H1 (cell line): ENCODE measurements at regions not wholly inside any gene's neighbourhood (a gene's known extent, or its start where the extent isn't known, plus 50 kb on each side); places are given as distances from the start of the nearest gene placed in this dataset.

Experiments used
- CTCF ChIA-PET: fragments of 300-600 bp; sonication (Branson Sonifier 250); formaldehyde crosslinking; loops from one replicate; lab custom pipeline; 2021; ENCODE audit not compliant: partially characterized antibody; lab: Charles Lee
- POLR2A ChIA-PET: fragments of 300-600 bp; sonication (Branson Sonifier 250); formaldehyde crosslinking; loops from one replicate; lab custom pipeline; 2021; ENCODE audit warnings: inconsistent platforms; ENCODE audit not compliant: partially characterized antibody; lab: Charles Lee
- DNase-seq, 2 experiments: peaks; one replicate each; pipeline versions ENCODE4 v3.0.0 to v3.0.0-alpha.2; 2010 to 2022; ENCODE audit warnings: low spot score in 2 of 2, low read depth in 1 of 2, mixed read lengths in 1 of 2
- FAIRE-seq: peaks from 2 replicates; lab custom pipeline; 2011; peaks lifted over from hg19 to GRCh38; lab: Jason Lieb, UNC
- H2AFZ ChIP-seq: 2 replicates; pipeline ENCODE4 v1.8.1; 2012; ENCODE audit warnings: low read length, inconsistent platforms
- H2AK5ac ChIP-seq: 2 replicates; pipeline ENCODE4 v1.6.1; 2013; ENCODE audit warnings: low read depth, low read length
- H2BK120ac ChIP-seq: replicated peaks from 2 replicates; pipeline ENCODE3; 2013; ENCODE audit warnings: low read depth, low read length, inconsistent platforms
- H2BK12ac ChIP-seq: 2 replicates; pipeline ENCODE4 v1.6.1; 2013; ENCODE audit warnings: low read depth, low read length
- H2BK15ac ChIP-seq: 2 replicates; pipeline ENCODE4 v1.6.1; 2013; ENCODE audit warnings: low read length
- H2BK20ac ChIP-seq: 2 replicates; pipeline ENCODE4 v1.6.1; 2013; ENCODE audit warnings: low read length
- H2BK5ac ChIP-seq: 2 replicates; pipeline ENCODE4 v1.6.1; 2013; ENCODE audit warnings: low read depth, low read length
- H3K14ac ChIP-seq: 2 replicates; pipeline ENCODE4 v1.6.1; 2013; ENCODE audit warnings: inconsistent platforms; ENCODE audit not compliant: insufficient read length
- H3K18ac ChIP-seq: 2 replicates; pipeline ENCODE4 v1.6.1; 2013; ENCODE audit warnings: low read length; ENCODE audit errors: extremely low read depth
- H3K23ac ChIP-seq: 2 replicates; pipeline ENCODE4 v1.6.1; 2013; ENCODE audit warnings: inconsistent platforms; ENCODE audit not compliant: insufficient read length
- H3K23me2 ChIP-seq: 2 replicates; pipeline ENCODE4 v1.6.1; 2013; ENCODE audit warnings: low read depth, low read length
- H3K27ac ChIP-seq: 2 replicates; pipeline ENCODE4 v1.6.1; 2011; ENCODE audit warnings: low read depth, low read length, inconsistent platforms
- H3K27me3 ChIP-seq, 4 experiments: replicated peaks in 1 of 4; 1 replicate in 1 of 4; 2 replicates in 3 of 4; pipeline versions ENCODE4 v1.6.1 to v1.8.1; 2011 to 2013; ENCODE audit warnings: low read length in 3 of 4, mild to moderate bottlenecking in 3 of 4, inconsistent platforms in 2 of 4, mixed read lengths in 2 of 4, moderate library complexity in 1 of 4; ENCODE audit not compliant: control insufficient read depth in 3 of 4, insufficient read depth in 3 of 4; ENCODE audit errors: extremely low read depth in 1 of 4
- H3K36me3 ChIP-seq, 4 experiments: 2 replicates each; pipeline versions ENCODE4 v1.6.1 to v1.8.1; 2011 to 2013; ENCODE audit warnings: mild to moderate bottlenecking in 4 of 4, low read length in 3 of 4, moderate library complexity in 2 of 4, control low read depth in 1 of 4, inconsistent platforms in 1 of 4; ENCODE audit not compliant: insufficient read depth in 4 of 4, control insufficient read depth in 2 of 4
- H3K4ac ChIP-seq: replicated peaks from 2 replicates; pipeline ENCODE3; 2013; ENCODE audit warnings: low read length, low read depth, mixed read lengths, inconsistent platforms; ENCODE audit not compliant: insufficient read length
- H3K4me1 ChIP-seq, 4 experiments: replicated peaks in 1 of 4; 1 replicate in 1 of 4; 2 replicates in 3 of 4; pipeline versions ENCODE4 v1.6.1 to v1.8.1; 2011 to 2013; ENCODE audit warnings: low read length in 3 of 4, inconsistent platforms in 2 of 4, mixed read lengths in 1 of 4; ENCODE audit not compliant: insufficient read depth in 4 of 4, control insufficient read depth in 3 of 4
- H3K4me2 ChIP-seq, 2 experiments: 2 replicates each; pipeline versions ENCODE4 v1.6.1 to v1.8.1; 2011 to 2013; ENCODE audit warnings: low read depth in 2 of 2, low read length in 2 of 2, control low read depth in 1 of 2, inconsistent platforms in 1 of 2, mild to moderate bottlenecking in 1 of 2; ENCODE audit not compliant: insufficient read depth in 1 of 2
- H3K4me3 ChIP-seq, 4 experiments: fragments of 200-600, 300-600 bp in 1 of 4; sonication (generic), shearing (Covaris generic), sonication (Bioruptor Twin) in 1 of 4; 2 replicates each; pipeline versions ENCODE4 v1.5.1 to v1.8.1; 2011 to 2016; ENCODE audit warnings: low read length in 4 of 4, low read depth in 3 of 4, control low read depth in 2 of 4, inconsistent platforms in 2 of 4, mild to moderate bottlenecking in 2 of 4, mixed read lengths in 1 of 4, moderate library complexity in 1 of 4; ENCODE audit not compliant: insufficient read depth in 2 of 4; ENCODE audit errors: extremely low read depth in 1 of 4
- H3K56ac ChIP-seq: replicated peaks from 2 replicates; pipeline ENCODE3; 2013; ENCODE audit warnings: low read depth, mild to moderate bottlenecking, mixed read lengths, low read length, inconsistent platforms; ENCODE audit not compliant: insufficient read length
- H3K79me1 ChIP-seq: 2 replicates; pipeline ENCODE4 v1.6.1; 2013; ENCODE audit warnings: low read depth, low read length, control low read depth
- H3K79me2 ChIP-seq, 2 experiments: 2 replicates each; pipeline versions ENCODE4 v1.6.1 to v1.8.1; 2012 to 2013; ENCODE audit warnings: low read length in 2 of 2, mild to moderate bottlenecking in 2 of 2, inconsistent platforms in 1 of 2; ENCODE audit not compliant: insufficient read depth in 2 of 2, control insufficient read depth in 1 of 2
- H3K9ac ChIP-seq, 4 experiments: replicated peaks in 1 of 4; 1 replicate in 1 of 4; 2 replicates in 3 of 4; pipeline versions ENCODE4 v1.6.1 to v1.8.1; 2011 to 2013; ENCODE audit warnings: low read depth in 3 of 4, low read length in 3 of 4, control low read depth in 2 of 4, mild to moderate bottlenecking in 2 of 4, moderate library complexity in 2 of 4, inconsistent platforms in 1 of 4; ENCODE audit errors: extremely low read depth in 1 of 4
- H3K9me3 ChIP-seq, 2 experiments: 2 replicates each; pipeline versions ENCODE4 v1.6.1 to v1.8.1; 2012 to 2013; ENCODE audit warnings: mild to moderate bottlenecking in 2 of 2, moderate library complexity in 2 of 2, control low read depth in 1 of 2, inconsistent platforms in 1 of 2, low read depth in 1 of 2, low read length in 1 of 2, mixed read lengths in 1 of 2; ENCODE audit not compliant: insufficient read depth in 2 of 2
- H4K20me1 ChIP-seq, 2 experiments: replicated peaks in 1 of 2; 2 replicates each; pipeline versions ENCODE3 to v1.8.1; 2011 to 2013; ENCODE audit warnings: inconsistent platforms in 2 of 2, low read length in 2 of 2, mild to moderate bottlenecking in 1 of 2; ENCODE audit not compliant: insufficient read depth in 2 of 2, control insufficient read depth in 1 of 2
- H4K5ac ChIP-seq: 2 replicates; pipeline ENCODE4 v1.6.1; 2013; ENCODE audit warnings: low read length, low read depth, mixed read lengths, inconsistent platforms; ENCODE audit not compliant: insufficient read length
- H4K8ac ChIP-seq: 2 replicates; pipeline ENCODE4 v1.8.0; 2013; ENCODE audit warnings: mild to moderate bottlenecking, moderate library complexity, low read length, inconsistent platforms; ENCODE audit not compliant: insufficient read depth; ENCODE audit errors: extremely low read depth
- H4K91ac ChIP-seq: replicated peaks from 2 replicates; pipeline ENCODE3; 2013; ENCODE audit warnings: low read length, mixed read lengths, inconsistent platforms; ENCODE audit not compliant: insufficient read length
- ATF2 ChIP-seq: IDR thresholded peaks from 2 replicates; pipeline ENCODE4 v1.6.1; 2012; ENCODE audit warnings: low read length, inconsistent platforms
- SIN3A ChIP-seq, 2 experiments: IDR thresholded peaks in 1 of 2; conservative IDR thresholded peaks in 1 of 2; 2 replicates each; pipeline ENCODE4 v1.6.1; 2011 to 2012; ENCODE audit warnings: low read length in 2 of 2, improper control_type of control experiment in 1 of 2, low read depth in 1 of 2, mild to moderate bottlenecking in 1 of 2
- SIX5 ChIP-seq: IDR thresholded peaks from 2 replicates; pipeline ENCODE4 v1.6.1; 2011; ENCODE audit warnings: mild to moderate bottlenecking, low read depth, low read length
- TAF7 ChIP-seq: optimal IDR thresholded peaks from 2 replicates; pipeline ENCODE3; 2011; ENCODE audit warnings: low read depth, mild to moderate bottlenecking, inconsistent platforms, low read length, moderate library complexity, borderline replicate concordance
- USF2 ChIP-seq: IDR thresholded peaks from 2 replicates; pipeline ENCODE4 v1.6.1; 2011; ENCODE audit warnings: low read length, improper control_type of control experiment
- WGBS, 2 experiments: shearing (Covaris generic) in 1 of 2; methylation state at CpG; one replicate each; pipeline versions ENCODE4 v1.1.6 to v1.1.7; 2013 to 2015; ENCODE audit warnings: low lambda C conversion rate in 2 of 2, mixed read lengths in 2 of 2, inconsistent platforms in 1 of 2, low coverage in 1 of 2, missing lambda C conversion rate in 1 of 2; ENCODE audit not compliant: insufficient replicate concordance in 2 of 2, insufficient coverage in 1 of 2, insufficient read length in 1 of 2; ENCODE audit errors: extremely low coverage in 1 of 2, missing lambda C conversion rate in 1 of 2; 5-methylcytosine and 5-hydroxymethylcytosine counted together

DNA sequence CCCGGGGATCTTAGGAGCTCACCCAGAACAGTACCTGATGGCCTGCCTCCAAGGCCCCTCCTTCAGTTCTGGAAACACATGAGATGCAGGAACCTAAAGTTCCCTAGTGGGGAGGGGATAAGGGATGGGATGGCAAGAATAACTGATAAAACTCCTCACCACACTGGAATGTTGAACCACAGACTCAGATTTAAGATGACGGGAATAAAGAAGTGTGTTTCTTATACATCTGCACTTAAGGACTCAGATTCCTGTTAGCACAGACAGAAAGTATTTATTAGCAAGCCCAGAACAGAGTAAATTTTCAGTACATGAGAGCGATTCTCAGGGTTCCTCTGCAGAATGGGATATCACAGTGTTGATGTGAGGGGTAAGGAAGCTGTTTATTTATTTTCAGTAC, 245.2 kb downstream of the TLE3 start:
- Histone ChIP-seq H2AFZ (no peak overlapping the region), H3K27me3 (no peaks in the 10 kb centered on the region), H3K9ac (no peak overlapping the region), H2BK20ac (no peak overlapping the region), H4K5ac (no peak overlapping the region), H2BK12ac (no peak overlapping the region), H3K23ac (no peak overlapping the region), H2AK5ac (no peak overlapping the region), H3K56ac (no peak overlapping the region), H4K91ac (no peak overlapping the region), H4K20me1 (no peaks in the 10 kb centered on the region), H3K4me1 (no peaks in the 10 kb centered on the region), H3K9me3 (no peaks in the 10 kb centered on the region; a peak in 1 of 4 replicates), H3K36me3 (no peaks in the 10 kb centered on the region), H3K18ac (no peak overlapping the region; the same call in 1 of the 2 replicates), H3K4me3 (no peak overlapping the region), H2BK120ac (no peak overlapping the region), H3K79me1 (no peaks in the 10 kb centered on the region), H3K23me2 (0 out of 2 replicates have a peak, but pooled peaks cover 1% of the 10 kb centered on the region), H2BK15ac (no peak overlapping the region), H4K8ac (no peak overlapping the region), H3K79me2 (no peaks in the 10 kb centered on the region), H2BK5ac (no peak overlapping the region), H3K14ac (no peak overlapping the region), H3K4me2 (no peak overlapping the region), H3K27ac (no peak overlapping the region), H3K4ac (no peak overlapping the region)
- ChIA-PET POLR2A (no interaction called here), CTCF (no interaction called here)
- WGBS, 2 experiments = 92% methylated on average over 3 of the region's 3 CpGs; no CpG with 5 or more reads in 1 of the 2 experiments
- no peak for FAIRE-seq
- DNase-seq = no peak
- TF ChIP-seq USF2 (no peak), ATF2 (no peak), TAF7 (no peak), SIX5 (no peak), SIN3A (conservative IDR thresholded peaks at IDR 0.05 in 1 of 2, IDR thresholded peaks at IDR 0.05 in 1 of 2; ENCODE audit: low read depth in 1 of 2, low read length in 2 of 2) (no peak)
